ENCODE measurements at regions not wholly inside any gene's neighbourhood (a gene's known extent, or its start where the extent isn't known, plus 50 kb on each side); places are given as distances from the start of the nearest gene placed in this dataset.

GRCh38 chr4:180057299-180057721 lies 2185.9 kb upstream of the TENM3 start:
- H3K4me3 ChIP-seq (ENCODE audit: low read length): peak overlapping the region; percentile 77
- peak; percentile 41 for TF ChIP-seq CTCF (conservative IDR thresholded peaks at IDR 0.05; ENCODE audit: low read depth, low read length)
- DNase-seq (ENCODE audit: low read depth): no peak

- peak overlapping the region; percentile 77 for H3K4me3 ChIP-seq (ENCODE audit: low read length)
- no peak for DNase-seq (ENCODE audit: low read depth)
- no peak for TF ChIP-seq CTCF (conservative IDR thresholded peaks at IDR 0.05; ENCODE audit: low read depth, low read length)
Measured at GRCh38 chr4:180057891-180058671, 2185.1 kb upstream of the TENM3 start.

DNA sequence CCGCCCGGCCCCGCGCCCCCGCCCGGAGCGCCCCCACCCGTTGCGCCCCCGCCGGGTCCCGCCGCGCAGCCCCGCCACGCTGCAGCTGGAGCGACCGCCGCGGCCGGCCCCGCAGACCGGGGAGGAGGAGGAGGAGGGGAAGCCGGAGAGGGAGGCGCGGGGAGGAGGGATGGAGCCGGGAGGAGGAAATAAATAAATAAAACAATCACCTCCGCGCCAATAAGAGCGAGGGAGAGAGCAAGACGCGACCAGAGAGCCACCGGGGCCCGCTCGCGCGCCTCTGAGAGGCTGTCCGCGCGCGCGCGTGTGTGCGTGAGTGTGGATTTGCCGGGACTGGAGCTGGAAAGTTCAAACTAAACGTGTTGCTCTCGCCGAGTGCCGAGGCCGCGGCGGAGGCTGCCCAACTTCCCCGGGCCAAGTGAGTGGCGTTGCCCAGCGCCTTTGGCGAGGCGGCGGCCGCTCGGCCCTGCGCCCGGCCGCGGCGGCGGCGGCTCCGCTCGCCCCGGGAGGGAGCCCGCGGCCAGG lies 2184.4 kb upstream of the TENM3 start:
- H3K4me3 ChIP-seq (ENCODE audit: low read length): peak overlapping the region; percentile 77
- no peak for DNase-seq (ENCODE audit: low read depth)
- TF ChIP-seq CTCF (conservative IDR thresholded peaks at IDR 0.05; ENCODE audit: low read depth, low read length): no peak

DNA sequence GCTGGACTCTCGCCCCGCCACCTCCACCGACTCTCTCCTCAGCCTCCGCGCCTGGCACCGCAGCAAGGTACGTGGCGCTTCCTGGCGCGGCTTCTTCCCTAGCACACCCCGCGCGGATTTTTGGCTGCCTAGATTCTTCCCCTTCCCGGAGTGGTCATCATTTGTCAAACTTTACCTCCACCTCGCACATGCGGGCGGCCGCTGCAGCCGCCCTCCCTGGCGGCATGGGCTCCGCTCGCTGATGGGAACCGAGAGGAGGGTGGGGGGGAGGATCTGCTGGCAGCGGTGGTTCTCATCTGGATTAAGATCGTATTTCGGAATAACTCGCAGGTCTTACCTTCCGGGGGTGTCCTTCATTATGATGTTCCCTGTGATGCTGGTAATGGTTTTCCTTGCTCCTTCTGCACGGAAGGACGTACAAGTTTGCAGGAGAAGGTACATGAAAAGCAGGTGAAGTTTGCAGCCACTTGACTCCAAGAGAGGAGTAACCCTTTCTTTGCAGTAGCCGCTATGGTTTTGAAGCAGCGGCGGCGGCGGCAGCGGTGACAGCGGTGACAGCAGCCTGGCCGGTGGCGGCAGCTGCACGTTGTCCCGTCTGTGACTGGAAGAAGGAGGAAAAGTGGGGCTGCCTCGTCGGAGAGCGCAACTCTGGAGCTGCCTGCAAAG lies 2183.9 kb upstream of the TENM3 start:
- no peak for TF ChIP-seq CTCF (conservative IDR thresholded peaks at IDR 0.05; ENCODE audit: low read depth, low read length)
- H3K4me3 ChIP-seq (ENCODE audit: low read length): peak overlapping the region; percentile 77
- no peak for DNase-seq (ENCODE audit: low read depth)

- peak overlapping the region; percentile 77 for H3K4me3 ChIP-seq (ENCODE audit: low read length)
- peak; percentile 53 for TF ChIP-seq CTCF (conservative IDR thresholded peaks at IDR 0.05; ENCODE audit: low read depth, low read length)
- DNase-seq (ENCODE audit: low read depth): no peak
Measured at GRCh38 chr4:180060159-180060889, 2182.9 kb upstream of the TENM3 start.

- no peak overlapping the region for H3K4me3 ChIP-seq (ENCODE audit: low read length)
- TF ChIP-seq CTCF (conservative IDR thresholded peaks at IDR 0.05; ENCODE audit: low read depth, low read length): no peak
- DNase-seq (ENCODE audit: low read depth): no peak
Measured at GRCh38 chr4:180081072-180081471, 2162.1 kb upstream of the TENM3 start.

Data from retinal pigment epithelial cell (primary cell).